ENCODE measurements at regions not wholly inside any gene's neighbourhood (a gene's known extent, or its start where the extent isn't known, plus 50 kb on each side); places are given as distances from the start of the nearest gene placed in this dataset.

GRCh38 chr2:16288371-16289112, 348.2 kb downstream of the MYCN start:
- no peak for DNase-seq

- DNase-seq = no peak
These were observed 347.5 kb downstream of the MYCN start for GRCh38 chr2:16287831-16288230.

- no peak for DNase-seq
These were observed 346.9 kb downstream of the MYCN start for GRCh38 chr2:16287281-16287680.

GRCh38 chr2:16285813-16286510, 345.6 kb downstream of the MYCN start:
- DNase-seq = no peak

- no peak for DNase-seq
These were observed 344.7 kb downstream of the MYCN start for GRCh38 chr2:16284941-16285625.

- DNase-seq = no peak
These were observed 342.9 kb downstream of the MYCN start for GRCh38 chr2:16283071-16283850.

- no peak for DNase-seq
These were observed 342.2 kb downstream of the MYCN start for GRCh38 chr2:16282511-16282910.

GRCh38 chr2:16281451-16282335, 341.3 kb downstream of the MYCN start:
- DNase-seq = no peak

- no peak for DNase-seq
These were observed 339.7 kb downstream of the MYCN start for GRCh38 chr2:16280081-16280480.

- DNase-seq = no peak
These were observed 339.3 kb downstream of the MYCN start for GRCh38 chr2:16279641-16280040.

GRCh38 chr2:16279201-16279570, 338.8 kb downstream of the MYCN start:
- no peak for DNase-seq

GRCh38 chr2:16278421-16279200, 338.3 kb downstream of the MYCN start:
- DNase-seq = no peak

- DNase-seq = no peak
These were observed 336.8 kb downstream of the MYCN start for GRCh38 chr2:16277117-16277516.

- DNase-seq = no peak
These were observed 335.3 kb downstream of the MYCN start for GRCh38 chr2:16275661-16276060.

GRCh38 chr2:16275131-16275530, 334.8 kb downstream of the MYCN start:
- no peak for DNase-seq

GRCh38 chr2:16273111-16273510, 332.8 kb downstream of the MYCN start:
- DNase-seq = no peak

GRCh38 chr2:16272038-16272788, 331.9 kb downstream of the MYCN start:
- no peak for DNase-seq

GRCh38 chr2:16271231-16271896, 331.0 kb downstream of the MYCN start:
- DNase-seq = no peak

- no peak for DNase-seq
These were observed 330.1 kb downstream of the MYCN start for GRCh38 chr2:16270441-16270840.

Measured in T1000 (cell line).